IMR-90 (cell line): ENCODE measurements at regions not wholly inside any gene's neighbourhood (a gene's known extent, or its start where the extent isn't known, plus 50 kb on each side); places are given as distances from the start of the nearest gene placed in this dataset.

Experiments
- ATAC-seq: fragments of 200-7000 bp; cut with Tn5 transposase; 2 replicates; pipeline ENCODE4 v1.9.1; 2020; ENCODE audit warnings: low read depth, mild to moderate bottlenecking, moderate library complexity
- BruUV-seq: library from RNA; stranded (reverse); fragments of 400-500 nt; replicated peaks from 2 replicates; lab custom pipeline; 2021; lab: Mats Ljungman, UMichigan
- CTCF ChIA-PET: fragments of 300-600 bp; formaldehyde crosslinking; extraction: SDS; loops from one replicate; lab custom pipeline; 2021; ENCODE audit warnings: antibody characterized with exemption; lab: Yijun Ruan, JAX
- POLR2A ChIA-PET: fragments of 300-600 bp; sonication (Branson Sonifier 250); formaldehyde crosslinking; loops from one replicate; lab custom pipeline; 2022; ENCODE audit warnings: antibody characterized with exemption; ENCODE audit not compliant: unreplicated experiment; lab: Charles Lee
- DNase-seq: peaks from one replicate; pipeline ENCODE4 v3.0.0; 2013
- H2AFZ ChIP-seq: replicated peaks from 2 replicates; pipeline ENCODE3; 2013; ENCODE audit warnings: low read length, mild to moderate bottlenecking; ENCODE audit not compliant: poor library complexity
- H2AK5ac ChIP-seq: 2 replicates; pipeline ENCODE4 v1.6.1; 2013; ENCODE audit warnings: low read depth, low read length, inconsistent platforms
- H2AK9ac ChIP-seq: replicated peaks from 2 replicates; pipeline ENCODE3; 2013; ENCODE audit warnings: mild to moderate bottlenecking, low read depth, low read length, moderate library complexity; ENCODE audit not compliant: poor library complexity
- H2BK120ac ChIP-seq: 2 replicates; pipeline ENCODE4 v1.6.1; 2013; ENCODE audit warnings: low read depth, low read length, inconsistent platforms
- H2BK15ac ChIP-seq: 3 replicates; pipeline ENCODE4 v1.6.1; 2013; ENCODE audit warnings: low read depth, low read length, inconsistent platforms
- H2BK20ac ChIP-seq: 2 replicates; pipeline ENCODE4 v1.6.1; 2013; ENCODE audit warnings: low read depth, mild to moderate bottlenecking, inconsistent platforms, low read length, moderate library complexity
- H2BK5ac ChIP-seq: 2 replicates; pipeline ENCODE4 v1.6.1; 2013; ENCODE audit warnings: mild to moderate bottlenecking, low read depth, low read length, inconsistent platforms; ENCODE audit not compliant: poor library complexity, severe bottlenecking
- H3K14ac ChIP-seq: replicated peaks from 2 replicates; pipeline ENCODE4 v1.6.1; 2013; ENCODE audit warnings: low read depth, low read length, inconsistent platforms
- H3K18ac ChIP-seq: 2 replicates; pipeline ENCODE4 v1.6.1; 2013; ENCODE audit warnings: low read depth, low read length, control low read depth
- H3K23ac ChIP-seq: 2 replicates; pipeline ENCODE4 v1.6.1; 2013; ENCODE audit warnings: low read depth, low read length, inconsistent platforms
- H3K27ac ChIP-seq: 2 replicates; pipeline ENCODE4 v1.5.1; 2013; ENCODE audit warnings: mild to moderate bottlenecking, control low read depth, low read length; ENCODE audit not compliant: insufficient read depth
- H3K27me3 ChIP-seq: 2 replicates; pipeline ENCODE4 v1.6.1; 2013; ENCODE audit warnings: low read length; ENCODE audit not compliant: control insufficient read depth, insufficient read depth
- H3K36me3 ChIP-seq: 2 replicates; pipeline ENCODE4 v1.6.1; 2013; ENCODE audit warnings: low read length, mixed read lengths; ENCODE audit not compliant: control insufficient read depth, insufficient read depth
- H3K4ac ChIP-seq: 2 replicates; pipeline ENCODE4 v1.6.1; 2013; ENCODE audit warnings: low read depth, low read length, inconsistent platforms
- H3K4me1 ChIP-seq: 2 replicates; pipeline ENCODE4 v1.6.1; 2013; ENCODE audit warnings: low read length, mixed read lengths; ENCODE audit not compliant: control insufficient read depth, insufficient read depth
- H3K4me2 ChIP-seq: 2 replicates; pipeline ENCODE4 v1.6.1; 2013; ENCODE audit warnings: low read depth, mild to moderate bottlenecking, control low read depth, low read length, moderate library complexity
- H3K4me3 ChIP-seq: 2 replicates; pipeline ENCODE4 v1.5.1; 2013; ENCODE audit warnings: low read depth, mild to moderate bottlenecking, control low read depth, low read length, moderate library complexity; ENCODE audit not compliant: insufficient read depth
- H3K56ac ChIP-seq: 2 replicates; pipeline ENCODE4 v1.6.1; 2013; ENCODE audit warnings: low read length, inconsistent platforms; ENCODE audit not compliant: insufficient read depth; ENCODE audit errors: extremely low read depth
- H3K79me1 ChIP-seq, 2 experiments: 2 replicates each; pipeline ENCODE4 v1.6.1; 2013; ENCODE audit warnings: low read length in 2 of 2, inconsistent platforms in 1 of 2, low read depth in 1 of 2
- H3K9ac ChIP-seq: 2 replicates; pipeline ENCODE4 v1.6.1; 2013; ENCODE audit warnings: low read depth, low read length, control low read depth
- H3K9me1 ChIP-seq: 2 replicates; pipeline ENCODE4 v1.6.1; 2013; ENCODE audit warnings: low read length, inconsistent platforms; ENCODE audit not compliant: insufficient read depth
- H3K9me3 ChIP-seq: 2 replicates; pipeline ENCODE4 v1.6.1; 2013; ENCODE audit warnings: low read length; ENCODE audit not compliant: control insufficient read depth, insufficient read depth
- H4K20me1 ChIP-seq: 2 replicates; pipeline ENCODE4 v1.6.1; 2013; ENCODE audit warnings: low read length, inconsistent platforms; ENCODE audit not compliant: insufficient read depth
- H4K5ac ChIP-seq: 2 replicates; pipeline ENCODE4 v1.6.1; 2013; ENCODE audit warnings: mild to moderate bottlenecking, low read depth, low read length, control low read depth
- H4K8ac ChIP-seq, 2 experiments: 2 replicates each; pipeline ENCODE4 v1.6.1; 2013; ENCODE audit warnings: low read depth in 2 of 2, low read length in 2 of 2, control low read depth in 1 of 2, inconsistent platforms in 1 of 2
- H4K91ac ChIP-seq: 2 replicates; pipeline ENCODE4 v1.6.1; 2013; ENCODE audit warnings: low read depth, low read length, inconsistent platforms; ENCODE audit not compliant: insufficient read depth
- BHLHE40 ChIP-seq: fragments of 150-350 bp; IDR thresholded peaks from 2 replicates; pipeline ENCODE4 v1.6.1; 2016; ENCODE audit warnings: mild to moderate bottlenecking, low read depth, low read length
- CEBPB ChIP-seq: IDR thresholded peaks from 2 replicates; pipeline ENCODE4 v1.6.1; 2012; ENCODE audit warnings: low read depth, low read length, improper control_type of control experiment
- FOS ChIP-seq: fragments of 150-350 bp; IDR thresholded peaks from 2 replicates; pipeline ENCODE4 v1.6.1; 2016; ENCODE audit warnings: low read depth, low read length
- RAD21 ChIP-seq: IDR thresholded peaks from 2 replicates; pipeline ENCODE4 v1.6.1; 2012; ENCODE audit warnings: low read length, improper control_type of control experiment
- RCOR1 ChIP-seq: IDR thresholded peaks from 2 replicates; pipeline ENCODE4 v1.6.1; 2012; ENCODE audit warnings: mild to moderate bottlenecking, low read length, improper control_type of control experiment; ENCODE audit not compliant: insufficient replicate concordance
- whole genome bisulfite sequencing, 2 experiments: methylation state at CpG; one replicate each; pipeline versions ENCODE4 v1.1.5 to v1.1.7; 2013; ENCODE audit warnings: missing lambda C conversion rate in 2 of 2; ENCODE audit not compliant: insufficient read length in 1 of 2; ENCODE audit errors: extremely low coverage in 2 of 2; 5-methylcytosine and 5-hydroxymethylcytosine counted together
- dilution Hi-C: fragments of 300-500 bp; cut with HindIII; formaldehyde crosslinking; loops from one replicate; pipeline ENCODE4 v1.14.3; 2018; ENCODE audit warnings: low sequenced_read_pairs; ENCODE audit not compliant: unreplicated experiment
- in situ Hi-C: fragments of 300-500 bp; cut with MboI; formaldehyde crosslinking; loops from 3 replicates; pipeline ENCODE4 v1.14.3; 2019; ENCODE audit warnings: low sequenced_read_pairs, inconsistent platforms, mixed read lengths
- intact Hi-C: fragments of 100-400 bp; cut with micrococcal nuclease; formaldehyde crosslinking; loops from 2 replicates; pipeline ENCODE4 v1.10.0; 2022
- TF ChIP-seq, protein P1 (sequence below): fragments of 150-350 bp; IDR thresholded peaks from 2 replicates; pipeline ENCODE4 v1.6.1; 2016; ENCODE audit warnings: low read depth, mild to moderate bottlenecking, low read length, moderate library complexity, borderline replicate concordance
- TF ChIP-seq, protein P2 (sequence below): conservative IDR thresholded peaks from 2 replicates; pipeline ENCODE4 v1.5.1; 2012; ENCODE audit warnings: mild to moderate bottlenecking, low read depth, low read length, improper control_type of control experiment

DNA sequence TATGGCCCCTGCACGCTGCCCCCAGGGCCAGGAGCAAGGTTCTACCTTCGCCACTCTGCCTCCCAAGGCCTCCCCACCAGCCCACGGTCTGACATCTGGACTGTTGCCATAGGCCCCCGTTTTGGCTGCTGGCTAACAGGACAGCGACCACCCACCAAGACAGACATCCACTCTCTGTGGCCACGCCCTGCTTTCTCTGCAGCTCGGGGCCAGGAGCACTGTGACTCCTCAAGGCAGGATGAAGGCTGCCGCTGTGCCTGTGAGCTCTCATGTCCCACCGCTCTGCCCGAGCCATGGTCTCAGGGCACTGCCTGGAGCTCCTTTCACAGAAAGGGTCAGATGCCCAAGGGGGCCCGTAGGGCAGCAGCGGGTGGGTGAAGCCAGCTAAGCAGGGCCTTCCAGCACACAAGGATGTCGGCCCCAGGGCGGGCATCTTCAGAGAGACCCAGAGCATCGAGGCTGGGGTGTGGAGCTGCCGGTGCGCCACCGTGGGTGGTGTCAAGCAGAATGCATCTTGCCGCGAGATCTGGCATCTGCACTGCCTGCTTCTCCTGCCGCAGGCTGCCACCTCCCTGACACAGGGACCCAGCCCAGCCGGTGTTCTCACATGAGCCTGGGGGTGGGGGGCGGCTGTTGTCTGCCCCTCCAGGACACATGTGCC is 92.2 kb upstream of the ADAMTS2 start:
- ATAC-seq = no peak
- Histone ChIP-seq H2BK120ac (no peak overlapping the region), H3K4ac (no peak overlapping the region), H3K9me1 (no peaks in the 10 kb centered on the region), H2AK5ac (no peak overlapping the region), H4K8ac (no peak overlapping the region), H3K27ac (no peak overlapping the region), H3K4me1 (no peaks in the 10 kb centered on the region), H2AK9ac (no peak overlapping the region), H2BK20ac (no peak overlapping the region), H3K79me1 (no peaks in the 10 kb centered on the region), H2BK5ac (no peak overlapping the region), H2AFZ (no peak overlapping the region), H2BK15ac (no peak overlapping the region), H4K5ac (no peak overlapping the region), H3K9ac (no peak overlapping the region), H3K4me3 (no peak overlapping the region), H3K18ac (no peak overlapping the region), H3K56ac (no peak overlapping the region), H3K9me3 (0 out of 2 replicates have a peak, but pooled peaks cover 3% of the 10 kb centered on the region), H3K23ac (no peak overlapping the region), H4K20me1 (no peaks in the 10 kb centered on the region), H4K91ac (no peak overlapping the region), H3K4me2 (no peak overlapping the region), H3K14ac (no peak overlapping the region), H3K36me3 (no peaks in the 10 kb centered on the region), H3K27me3 (peaks cover 23% of the 10 kb centered on the region; the same call in 1 of the 2 replicates)
- 15% methylated on average over 7 of the region's 23 CpGs; no CpG with 5 or more reads in 1 of the 2 experiments for WGBS, 2 experiments
- intact Hi-C loops = no loop called here
- no peak for DNase-seq
- ChIA-PET CTCF (no interaction called here), POLR2A (no interaction called here)
- TF ChIP-seq, protein P1, sequence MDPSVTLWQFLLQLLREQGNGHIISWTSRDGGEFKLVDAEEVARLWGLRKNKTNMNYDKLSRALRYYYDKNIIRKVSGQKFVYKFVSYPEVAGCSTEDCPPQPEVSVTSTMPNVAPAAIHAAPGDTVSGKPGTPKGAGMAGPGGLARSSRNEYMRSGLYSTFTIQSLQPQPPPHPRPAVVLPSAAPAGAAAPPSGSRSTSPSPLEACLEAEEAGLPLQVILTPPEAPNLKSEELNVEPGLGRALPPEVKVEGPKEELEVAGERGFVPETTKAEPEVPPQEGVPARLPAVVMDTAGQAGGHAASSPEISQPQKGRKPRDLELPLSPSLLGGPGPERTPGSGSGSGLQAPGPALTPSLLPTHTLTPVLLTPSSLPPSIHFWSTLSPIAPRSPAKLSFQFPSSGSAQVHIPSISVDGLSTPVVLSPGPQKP = no peak
- TF ChIP-seq, protein P2, sequence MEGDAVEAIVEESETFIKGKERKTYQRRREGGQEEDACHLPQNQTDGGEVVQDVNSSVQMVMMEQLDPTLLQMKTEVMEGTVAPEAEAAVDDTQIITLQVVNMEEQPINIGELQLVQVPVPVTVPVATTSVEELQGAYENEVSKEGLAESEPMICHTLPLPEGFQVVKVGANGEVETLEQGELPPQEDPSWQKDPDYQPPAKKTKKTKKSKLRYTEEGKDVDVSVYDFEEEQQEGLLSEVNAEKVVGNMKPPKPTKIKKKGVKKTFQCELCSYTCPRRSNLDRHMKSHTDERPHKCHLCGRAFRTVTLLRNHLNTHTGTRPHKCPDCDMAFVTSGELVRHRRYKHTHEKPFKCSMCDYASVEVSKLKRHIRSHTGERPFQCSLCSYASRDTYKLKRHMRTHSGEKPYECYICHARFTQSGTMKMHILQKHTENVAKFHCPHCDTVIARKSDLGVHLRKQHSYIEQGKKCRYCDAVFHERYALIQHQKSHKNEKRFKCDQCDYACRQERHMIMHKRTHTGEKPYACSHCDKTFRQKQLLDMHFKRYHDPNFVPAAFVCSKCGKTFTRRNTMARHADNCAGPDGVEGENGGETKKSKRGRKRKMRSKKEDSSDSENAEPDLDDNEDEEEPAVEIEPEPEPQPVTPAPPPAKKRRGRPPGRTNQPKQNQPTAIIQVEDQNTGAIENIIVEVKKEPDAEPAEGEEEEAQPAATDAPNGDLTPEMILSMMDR = no peak
- TF ChIP-seq RAD21 (no peak), RCOR1 (no peak), FOS (no peak), CEBPB (no peak), BHLHE40 (no peak)
- in situ Hi-C loops = no loop called here
- dilution Hi-C loops = no loop called here
- no TSS peak for BruUV-seq
